K562 (cell line): ENCODE measurements at regions not wholly inside any gene's neighbourhood (a gene's known extent, or its start where the extent isn't known, plus 50 kb on each side); places are given as distances from the start of the nearest gene placed in this dataset.
"Not testable (repeated sequence)": the region's sequence is repeated elsewhere in the genome, so short reads cannot be mapped to it uniquely, and the experiment has no call there.

Experiments used
- ATAC-seq: fragments of 200-7000 bp; cut with Tn5 transposase; 3 replicates; pipeline ENCODE4 v1.9.1; 2020; ENCODE audit warnings: moderate library complexity
- BruUV-seq: library from RNA; stranded (reverse); fragments of 400-500 nt; replicated peaks from 2 replicates; lab custom pipeline; 2021; lab: Mats Ljungman, UMichigan
- CTCF ChIA-PET: fragments of 300-600 bp; formaldehyde crosslinking; extraction: SDS; loops from one replicate; lab custom pipeline; 2021; ENCODE audit warnings: low intra/inter-chr PET ratio; lab: Yijun Ruan, JAX
- POLR2A ChIA-PET: fragments of 300-600, 350-650 bp; sonication (Branson Sonifier 250); formaldehyde crosslinking; extraction: SDS; loops from one replicate; lab custom pipeline; 2021; ENCODE audit warnings: antibody characterized with exemption, inconsistent platforms; lab: Yijun Ruan, JAX
- DNase-seq, 4 experiments: peaks; one replicate each; pipeline versions ENCODE4 v3.0.0 to v3.0.0-alpha.2; 2011 to 2018; ENCODE audit warnings: low spot score in 3 of 4, mixed read lengths in 3 of 4; ENCODE audit errors: extremely low read depth in 1 of 4
- FAIRE-seq: peaks from 2 replicates; lab custom pipeline; 2011; peaks lifted over from hg19 to GRCh38; lab: Jason Lieb, UNC
- H2AFZ ChIP-seq: 2 replicates; pipeline ENCODE4 v1.6.0; 2011; ENCODE audit warnings: low read depth, low read length, control low read depth, inconsistent platforms
- H3K27ac ChIP-seq: fragments of 200-600 bp; 3 replicates; pipeline ENCODE4 v1.8.0; 2011; ENCODE audit warnings: low read depth, mild to moderate bottlenecking, control low read depth, inconsistent platforms, low read length, moderate library complexity, mixed read lengths; ENCODE audit errors: extremely low read depth
- H3K27me3 ChIP-seq, 2 experiments: fragments of 300-600 bp in 1 of 2; 2 replicates in 1 of 2; 3 replicates in 1 of 2; pipeline versions ENCODE4 v1.6.0 to v1.8.0; 2011; ENCODE audit warnings: inconsistent platforms in 2 of 2, low read length in 2 of 2, mild to moderate bottlenecking in 1 of 2, mixed read lengths in 1 of 2, moderate library complexity in 1 of 2; ENCODE audit not compliant: control insufficient read depth in 2 of 2, insufficient read depth in 2 of 2
- H3K36me3 ChIP-seq: fragments of 300-600 bp; 3 replicates; pipeline ENCODE4 v1.8.0; 2011; ENCODE audit warnings: mild to moderate bottlenecking, low read length, inconsistent platforms; ENCODE audit not compliant: control insufficient read depth, insufficient read depth
- H3K4me1 ChIP-seq, 2 experiments: fragments of 200-600 bp in 1 of 2; replicated peaks in 1 of 2; 2 replicates in 1 of 2; 3 replicates in 1 of 2; pipeline versions ENCODE4 v1.5.1 to v1.8.0; 2011; ENCODE audit warnings: inconsistent platforms in 2 of 2, low read length in 2 of 2, mild to moderate bottlenecking in 1 of 2, mixed read lengths in 1 of 2, moderate library complexity in 1 of 2; ENCODE audit not compliant: control insufficient read depth in 2 of 2, insufficient read depth in 2 of 2
- H3K4me2 ChIP-seq: 2 replicates; pipeline ENCODE4 v1.6.1; 2011; ENCODE audit warnings: low read length, control low read depth, inconsistent platforms, mixed read lengths; ENCODE audit not compliant: insufficient read depth
- H3K4me3 ChIP-seq: fragments of 200-600 bp; sonication (generic), shearing (Covaris generic); 2 replicates; pipeline ENCODE4 v1.5.1; 2016; ENCODE audit warnings: control low read depth, inconsistent platforms
- H3K79me2 ChIP-seq: fragments of 200-600 bp; 3 replicates; pipeline ENCODE4 v1.8.0; 2011; ENCODE audit warnings: low read length, inconsistent platforms; ENCODE audit not compliant: control insufficient read depth, insufficient read depth
- H3K9ac ChIP-seq, 2 experiments: 2 replicates each; pipeline versions ENCODE4 v1.6.0 to v1.6.1; 2011; ENCODE audit warnings: low read depth in 2 of 2, low read length in 2 of 2, control low read depth in 1 of 2, inconsistent platforms in 1 of 2, mild to moderate bottlenecking in 1 of 2, mixed read lengths in 1 of 2; ENCODE audit not compliant: insufficient read depth in 1 of 2
- H3K9me1 ChIP-seq: one replicate; pipeline ENCODE4 v1.6.0; 2011; ENCODE audit warnings: inconsistent platforms, mild to moderate bottlenecking, low read length, moderate library complexity; ENCODE audit not compliant: control insufficient read depth, insufficient read depth
- H3K9me3 ChIP-seq: replicated peaks from 2 replicates; pipeline ENCODE4 v1.5.1; 2011; ENCODE audit warnings: low read depth, low read length, inconsistent platforms; ENCODE audit not compliant: control insufficient read depth, insufficient read depth
- H4K20me1 ChIP-seq: replicated peaks from 2 replicates; pipeline ENCODE4 v1.6.1; 2011; ENCODE audit warnings: low read length, inconsistent platforms, mixed read lengths; ENCODE audit not compliant: control insufficient read depth, insufficient read depth
- RAD21 ChIP-seq, 2 experiments: fragments of 250-450 bp in 1 of 2; fragments of 450-650 bp in 1 of 2; sonication (Bioruptor Pico) in 1 of 2; formaldehyde crosslinking in 1 of 2; IDR thresholded peaks in 1 of 2; conservative IDR thresholded peaks in 1 of 2; 2 replicates each; pipeline versions ENCODE4 v1.4.0 to v1.8.0; 2020 to 2022; ENCODE audit warnings: mild to moderate bottlenecking in 2 of 2, moderate library complexity in 1 of 2
- SMC3 ChIP-seq: conservative IDR thresholded peaks from 2 replicates; pipeline ENCODE4 v1.6.1; 2011; ENCODE audit warnings: low read depth, low read length, improper control_type of control experiment; ENCODE audit not compliant: insufficient read depth
- WGBS: fragments of 100-300 bp; shearing (Covaris generic); methylation state at CpG from one replicate; pipeline ENCODE4 v1.1.6; 2016; ENCODE audit warnings: low coverage, mixed read lengths; ENCODE audit not compliant: insufficient coverage; ENCODE audit errors: missing lambda C conversion rate; 5-methylcytosine and 5-hydroxymethylcytosine counted together
- in situ Hi-C: fragments of 300-500 bp; cut with MboI; formaldehyde crosslinking; loops from 4 replicates; pipeline ENCODE4 v1.15.0; 2018; ENCODE audit warnings: inconsistent platforms, mixed read lengths
- intact Hi-C: fragments of 100-400 bp; cut with micrococcal nuclease; formaldehyde crosslinking; loops from 2 replicates; pipeline ENCODE4 v1.14.2; 2022
- TF ChIP-seq, protein P1 (sequence below), 3 experiments: IDR thresholded peaks in 2 of 3; conservative IDR thresholded peaks in 1 of 3; 2 replicates each; pipeline ENCODE4 v1.5.1; 2011 to 2012; ENCODE audit warnings: low read length in 3 of 3, mild to moderate bottlenecking in 3 of 3, control low read depth in 2 of 3, improper control_type of control experiment in 1 of 3, inconsistent platforms in 1 of 3, low read depth in 1 of 3, mixed read lengths in 1 of 3, moderate library complexity in 1 of 3; ENCODE audit not compliant: insufficient read depth in 2 of 3

DNA sequence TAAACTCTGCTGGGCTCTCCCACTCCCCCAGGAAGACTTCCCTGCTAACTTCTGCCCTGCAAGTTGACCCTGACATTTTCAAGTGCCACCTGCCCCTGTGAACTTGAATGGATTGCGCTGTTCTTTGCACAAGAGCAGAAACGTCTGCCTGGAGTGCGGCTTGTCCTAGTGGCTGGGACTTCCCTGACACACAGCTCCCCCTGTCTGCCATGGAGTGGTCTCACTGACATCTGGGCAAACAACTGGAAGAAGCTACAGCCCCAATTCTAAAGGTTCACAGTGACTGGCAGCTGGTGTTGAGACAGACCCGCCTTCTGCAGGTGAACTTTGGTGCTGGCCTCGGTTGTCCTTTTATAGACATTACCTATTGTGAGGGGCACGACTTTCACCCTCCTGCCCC lies 138.7 kb downstream of the KLRB1 start:
- not testable (repeated sequence) for H3K4me3 ChIP-seq, H3K4me1 ChIP-seq, H3K27ac ChIP-seq, H4K20me1 ChIP-seq, H3K9ac ChIP-seq, H3K27me3 ChIP-seq, BruUV-seq, H3K9me1 ChIP-seq, H3K79me2 ChIP-seq, H3K4me2 ChIP-seq, H3K9me3 ChIP-seq, H3K36me3 ChIP-seq, H2AFZ ChIP-seq
- in situ Hi-C loops: loop anchor here (25.0 kb wide), 1 partner anchor 243 kb away; no protein-coding TSS in a partner anchor
- TF ChIP-seq SMC3 (peak; percentile 51), RAD21 (CRISPR knock-in tag; conservative IDR thresholded peaks at IDR 0.05 in 1 of 2, IDR thresholded peaks at IDR 0.05 in 1 of 2) (peak; percentile 56 to 71)
- TF ChIP-seq, protein P1, sequence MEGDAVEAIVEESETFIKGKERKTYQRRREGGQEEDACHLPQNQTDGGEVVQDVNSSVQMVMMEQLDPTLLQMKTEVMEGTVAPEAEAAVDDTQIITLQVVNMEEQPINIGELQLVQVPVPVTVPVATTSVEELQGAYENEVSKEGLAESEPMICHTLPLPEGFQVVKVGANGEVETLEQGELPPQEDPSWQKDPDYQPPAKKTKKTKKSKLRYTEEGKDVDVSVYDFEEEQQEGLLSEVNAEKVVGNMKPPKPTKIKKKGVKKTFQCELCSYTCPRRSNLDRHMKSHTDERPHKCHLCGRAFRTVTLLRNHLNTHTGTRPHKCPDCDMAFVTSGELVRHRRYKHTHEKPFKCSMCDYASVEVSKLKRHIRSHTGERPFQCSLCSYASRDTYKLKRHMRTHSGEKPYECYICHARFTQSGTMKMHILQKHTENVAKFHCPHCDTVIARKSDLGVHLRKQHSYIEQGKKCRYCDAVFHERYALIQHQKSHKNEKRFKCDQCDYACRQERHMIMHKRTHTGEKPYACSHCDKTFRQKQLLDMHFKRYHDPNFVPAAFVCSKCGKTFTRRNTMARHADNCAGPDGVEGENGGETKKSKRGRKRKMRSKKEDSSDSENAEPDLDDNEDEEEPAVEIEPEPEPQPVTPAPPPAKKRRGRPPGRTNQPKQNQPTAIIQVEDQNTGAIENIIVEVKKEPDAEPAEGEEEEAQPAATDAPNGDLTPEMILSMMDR (IDR thresholded peaks at IDR 0.05 in 2 of 3, conservative IDR thresholded peaks at IDR 0.05 in 1 of 3; ENCODE audit: insufficient read depth in 2 of 3, low read depth in 1 of 3, low read length in 3 of 3): peak; percentile 59 to 66 (median 66)
- ChIA-PET CTCF (interaction anchor here (0.7 to 1.9 kb wide), 3 partner anchors 90 to 138 kb away, joined by 3 to 7 read pairs (median 4); no protein-coding TSS in a partner anchor), POLR2A (interaction anchor here (0.6 kb wide), 1 partner anchor 205 kb away, joined by 3 read pairs; no protein-coding TSS in a partner anchor)
- FAIRE-seq (peak; percentile 48), ATAC-seq (peak; percentile 83), DNase-seq (peak; percentile 17 to 66 (median 30))
- WGBS: 10% methylated on average over 5 of the region's 6 CpGs
- intact Hi-C loops: loop anchor here (10.0 kb wide), 2 partner anchors 94 to 134 kb away; no protein-coding TSS in a partner anchor
